ENCODE measurements at regions not wholly inside any gene's neighbourhood (a gene's known extent, or its start where the extent isn't known, plus 50 kb on each side); places are given as distances from the start of the nearest gene placed in this dataset.

DNA sequence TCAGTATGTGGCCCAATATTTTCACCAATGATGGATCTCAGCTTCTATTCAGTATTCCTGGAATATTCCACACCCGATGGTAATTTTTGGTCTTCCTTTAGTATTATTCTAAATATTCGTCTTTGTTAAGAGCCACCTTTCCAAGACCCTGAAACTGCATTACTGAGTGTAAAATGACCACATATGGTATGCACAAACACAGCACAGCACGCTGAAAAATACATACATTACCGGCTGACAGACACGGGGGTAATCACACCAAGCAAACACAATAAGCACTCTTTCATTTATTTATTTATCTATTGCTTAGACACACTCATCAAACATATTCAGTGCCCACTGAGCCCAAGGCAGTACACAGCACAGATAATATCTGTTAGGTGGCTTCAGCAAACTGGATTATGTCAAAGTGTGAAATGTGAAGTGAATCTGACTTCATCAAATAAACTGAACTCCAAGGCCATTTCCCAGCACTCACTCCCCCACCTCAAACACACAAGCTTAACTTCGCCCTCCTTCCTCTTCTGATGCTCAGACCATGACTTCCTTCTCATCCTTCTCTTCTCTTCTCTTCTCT is 1637.8 kb upstream of the C9orf72 start:
- TF ChIP-seq, protein P1, sequence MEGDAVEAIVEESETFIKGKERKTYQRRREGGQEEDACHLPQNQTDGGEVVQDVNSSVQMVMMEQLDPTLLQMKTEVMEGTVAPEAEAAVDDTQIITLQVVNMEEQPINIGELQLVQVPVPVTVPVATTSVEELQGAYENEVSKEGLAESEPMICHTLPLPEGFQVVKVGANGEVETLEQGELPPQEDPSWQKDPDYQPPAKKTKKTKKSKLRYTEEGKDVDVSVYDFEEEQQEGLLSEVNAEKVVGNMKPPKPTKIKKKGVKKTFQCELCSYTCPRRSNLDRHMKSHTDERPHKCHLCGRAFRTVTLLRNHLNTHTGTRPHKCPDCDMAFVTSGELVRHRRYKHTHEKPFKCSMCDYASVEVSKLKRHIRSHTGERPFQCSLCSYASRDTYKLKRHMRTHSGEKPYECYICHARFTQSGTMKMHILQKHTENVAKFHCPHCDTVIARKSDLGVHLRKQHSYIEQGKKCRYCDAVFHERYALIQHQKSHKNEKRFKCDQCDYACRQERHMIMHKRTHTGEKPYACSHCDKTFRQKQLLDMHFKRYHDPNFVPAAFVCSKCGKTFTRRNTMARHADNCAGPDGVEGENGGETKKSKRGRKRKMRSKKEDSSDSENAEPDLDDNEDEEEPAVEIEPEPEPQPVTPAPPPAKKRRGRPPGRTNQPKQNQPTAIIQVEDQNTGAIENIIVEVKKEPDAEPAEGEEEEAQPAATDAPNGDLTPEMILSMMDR (IDR thresholded peaks at IDR 0.05; ENCODE audit: low read depth, low read length), result no peak
- no peak for TF ChIP-seq EZH2phosphoT487 (IDR thresholded peaks at IDR 0.05; ENCODE audit: low read depth)
